ENCODE measurements at regions not wholly inside any gene's neighbourhood (a gene's known extent, or its start where the extent isn't known, plus 50 kb on each side); places are given as distances from the start of the nearest gene placed in this dataset.

DNA sequence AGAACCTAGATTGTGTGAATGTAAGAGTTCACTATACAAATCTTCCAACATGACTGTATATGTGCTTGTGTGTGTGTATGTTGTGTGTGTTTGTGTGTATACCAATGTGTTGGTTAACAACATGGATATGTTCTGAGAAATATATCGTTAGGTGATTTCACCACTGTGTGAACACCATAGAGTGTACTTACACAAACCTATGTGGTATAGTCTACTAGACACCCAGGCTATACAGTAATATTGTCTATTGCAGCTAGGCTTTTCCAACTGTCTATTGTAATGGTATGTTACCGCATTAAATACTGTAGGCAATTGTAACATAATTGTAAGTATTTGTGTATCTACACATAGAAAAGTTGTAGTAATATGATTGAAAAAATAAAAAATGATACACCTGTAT is 959.2 kb upstream of the SEMA6A start:
- TF ChIP-seq TAF1 (IDR thresholded peaks at IDR 0.05; ENCODE audit: borderline replicate concordance, low read depth, low read length) (no peak), POLR2A (IDR thresholded peaks at IDR 0.05; ENCODE audit: low read depth, low read length) (no peak), POLR2AphosphoS5 (IDR thresholded peaks at IDR 0.05; ENCODE audit: low read depth, low read length) (no peak)

Measured in GM12892 (cell line).